HL-60 (cell line): ENCODE measurements at regions not wholly inside any gene's neighbourhood (a gene's known extent, or its start where the extent isn't known, plus 50 kb on each side); places are given as distances from the start of the nearest gene placed in this dataset.

Experiments used
- DNase-seq, 2 experiments: peaks; one replicate each; pipeline ENCODE4 v3.0.0-alpha.2; 2010 to 2020; ENCODE audit warnings: low read depth in 1 of 2, low spot score in 1 of 2
- H3K27ac ChIP-seq: fragments of 250-450 bp; sonication (Bioruptor Pico); replicated peaks from 2 replicates; pipeline ENCODE4 v1.5.1; 2020; ENCODE audit warnings: mild to moderate bottlenecking, moderate library complexity
- H3K27me3 ChIP-seq: fragments of 250-450 bp; sonication (Bioruptor Pico); 2 replicates; pipeline ENCODE4 v1.5.1; 2021; ENCODE audit warnings: mild to moderate bottlenecking, moderate library complexity; ENCODE audit not compliant: insufficient read depth, poor library complexity, severe bottlenecking
- H3K4me3 ChIP-seq: replicated peaks from 2 replicates; pipeline ENCODE4 v1.5.1; 2011; ENCODE audit warnings: mild to moderate bottlenecking, control low read depth, low read length; ENCODE audit not compliant: insufficient read depth
- CTCF ChIP-seq: IDR thresholded peaks from one replicate; pipeline ENCODE4 v1.5.1; 2011; ENCODE audit warnings: low read length, control low read depth, inconsistent platforms; ENCODE audit not compliant: insufficient read depth
- GABPA ChIP-seq: IDR thresholded peaks from 2 replicates; pipeline ENCODE4 v1.6.1; 2012; ENCODE audit warnings: low read depth
- POLR2AphosphoS5 ChIP-seq: IDR thresholded peaks from 2 replicates; pipeline ENCODE4 v1.6.1; 2012; ENCODE audit warnings: low read depth
- REST ChIP-seq: IDR thresholded peaks from 2 replicates; pipeline ENCODE4 v1.6.1; 2012; ENCODE audit warnings: low read depth; ENCODE audit not compliant: insufficient replicate concordance
- SPI1 ChIP-seq: IDR thresholded peaks from 2 replicates; pipeline ENCODE4 v1.6.1; 2012; ENCODE audit warnings: low read depth, mild to moderate bottlenecking, borderline replicate concordance

GRCh38 chr3:145865399-145866018 lies 295.5 kb downstream of the PLOD2 start:
- Histone ChIP-seq H3K27ac (no peak overlapping the region), H3K4me3 (no peak overlapping the region), H3K27me3 (no peaks in the 10 kb centered on the region)
- TF ChIP-seq REST (no peak), CTCF (no peak), GABPA (no peak), SPI1 (no peak), POLR2AphosphoS5 (no peak)
- DNase-seq: no peak

GRCh38 chr3:145869958-145870357 lies 291.0 kb downstream of the PLOD2 start:
- DNase-seq: no peak

GRCh38 chr3:145882436-145882835 lies 278.5 kb downstream of the PLOD2 start:
- TF ChIP-seq GABPA: no peak
- no peak for TF ChIP-seq CTCF
- no peak for TF ChIP-seq POLR2AphosphoS5
- TF ChIP-seq SPI1: no peak
- no peak for TF ChIP-seq REST
- no peak for DNase-seq
- no peak overlapping the region for H3K4me3 ChIP-seq
- no peak overlapping the region for H3K27ac ChIP-seq
- H3K27me3 ChIP-seq: no peaks in the 10 kb centered on the region

More at GRCh38 chr3:145869958-145870357, 291.0 kb downstream of the PLOD2 start:
- TF ChIP-seq CTCF (no peak), REST (no peak)
- Histone ChIP-seq H3K27ac (no peak overlapping the region), H3K4me3 (no peak overlapping the region), H3K27me3 (no peaks in the 10 kb centered on the region)
